ENCODE measurements at regions not wholly inside any gene's neighbourhood (a gene's known extent, or its start where the extent isn't known, plus 50 kb on each side); places are given as distances from the start of the nearest gene placed in this dataset.

GRCh38 chr13:80164462-80164861, 176.5 kb downstream of the SPRY2 start:
- DNase-seq: no peak
- Histone ChIP-seq H3K4me1 (no peaks in the 10 kb centered on the region), H3K27ac (no peak overlapping the region), H3K4me3 (no peak overlapping the region), H3K9me3 (no peaks in the 10 kb centered on the region), H3K27me3 (no peaks in the 10 kb centered on the region), H3K36me3 (no peaks in the 10 kb centered on the region)
- WGBS, 2 donors (ENCODE audit: low coverage in 1 of 2): 75 to 77% methylated on average over 4 to 5 of the region's 5 CpGs
- TF ChIP-seq POLR2A (IDR thresholded peaks at IDR 0.05) (no peak), CTCF (IDR thresholded peaks at IDR 0.05) (no peak), EP300 (IDR thresholded peaks at IDR 0.05; ENCODE audit: low read depth) (no peak), POLR2AphosphoS5 (IDR thresholded peaks at IDR 0.05) (no peak)
- intact Hi-C loops (cut with DNase I; ENCODE audit: low total_unique reads): no loop called here
- in situ Hi-C loops (cut with MboI; ENCODE audit: low pct_ligation_motif_present in 1 of 4, low pct_unique_long_range_greater_than_20kb in 1 of 4, low sequenced_read_pairs in 3 of 4): no loop called here

GRCh38 chr13:80161896-80162295, 179.0 kb downstream of the SPRY2 start:
- Histone ChIP-seq H3K27ac (no peak overlapping the region), H3K4me1 (no peaks in the 10 kb centered on the region), H3K27me3 (no peaks in the 10 kb centered on the region), H3K9me3 (no peaks in the 10 kb centered on the region), H3K4me3 (no peak overlapping the region), H3K36me3 (no peaks in the 10 kb centered on the region)
- intact Hi-C loops (cut with DNase I; ENCODE audit: low total_unique reads): no loop called here
- TF ChIP-seq EP300 (IDR thresholded peaks at IDR 0.05; ENCODE audit: low read depth): no peak
- TF ChIP-seq CTCF (IDR thresholded peaks at IDR 0.05): no peak
- no peak for TF ChIP-seq POLR2AphosphoS5 (IDR thresholded peaks at IDR 0.05)
- TF ChIP-seq POLR2A (IDR thresholded peaks at IDR 0.05): no peak
- 86 to 94% methylated on average over 3 to 5 of the region's 5 CpGs for WGBS, 2 donors (ENCODE audit: low coverage in 1 of 2)
- in situ Hi-C loops (cut with MboI; ENCODE audit: low pct_ligation_motif_present in 1 of 4, low pct_unique_long_range_greater_than_20kb in 1 of 4, low sequenced_read_pairs in 3 of 4): no loop called here
- DNase-seq: no peak

GRCh38 chr13:80161219-80161618, 179.7 kb downstream of the SPRY2 start:
- DNase-seq: no peak
- Histone ChIP-seq H3K27me3 (no peaks in the 10 kb centered on the region), H3K27ac (no peak overlapping the region), H3K36me3 (no peaks in the 10 kb centered on the region), H3K4me3 (no peak overlapping the region), H3K9me3 (no peaks in the 10 kb centered on the region), H3K4me1 (no peaks in the 10 kb centered on the region)
- TF ChIP-seq POLR2AphosphoS5 (IDR thresholded peaks at IDR 0.05) (no peak), POLR2A (IDR thresholded peaks at IDR 0.05) (no peak), CTCF (IDR thresholded peaks at IDR 0.05) (no peak), EP300 (IDR thresholded peaks at IDR 0.05; ENCODE audit: low read depth) (no peak)
- in situ Hi-C loops (cut with MboI; ENCODE audit: low pct_ligation_motif_present in 1 of 4, low pct_unique_long_range_greater_than_20kb in 1 of 4, low sequenced_read_pairs in 3 of 4): no loop called here
- WGBS, 2 donors (ENCODE audit: low coverage in 1 of 2): 83 to 100% methylated on average over 1 to 2 of the region's 2 CpGs
- intact Hi-C loops (cut with DNase I; ENCODE audit: low total_unique reads): no loop called here

- no peak for TF ChIP-seq EP300 (IDR thresholded peaks at IDR 0.05; ENCODE audit: low read depth)
- no peak for TF ChIP-seq POLR2AphosphoS5 (IDR thresholded peaks at IDR 0.05)
- no peak for TF ChIP-seq POLR2A (IDR thresholded peaks at IDR 0.05)
- no peak for TF ChIP-seq CTCF (IDR thresholded peaks at IDR 0.05)
These were observed 180.8 kb downstream of the SPRY2 start for GRCh38 chr13:80160110-80160509.

More at GRCh38 chr13:80160110-80160509, 180.8 kb downstream of the SPRY2 start:
- Histone ChIP-seq H3K27ac (no peak overlapping the region), H3K36me3 (no peaks in the 10 kb centered on the region), H3K4me3 (no peak overlapping the region), H3K4me1 (no peaks in the 10 kb centered on the region), H3K27me3 (no peaks in the 10 kb centered on the region), H3K9me3 (no peaks in the 10 kb centered on the region)
- intact Hi-C loops (cut with DNase I; ENCODE audit: low total_unique reads): no loop called here
- in situ Hi-C loops (cut with MboI; ENCODE audit: low pct_ligation_motif_present in 1 of 4, low pct_unique_long_range_greater_than_20kb in 1 of 4, low sequenced_read_pairs in 3 of 4): no loop called here
- DNase-seq: no peak

Data from transverse colon (tissue), 4 donors.